Omental fat pad (tissue), 3 donors: ENCODE measurements at regions not wholly inside any gene's neighbourhood (a gene's known extent, or its start where the extent isn't known, plus 50 kb on each side); places are given as distances from the start of the nearest gene placed in this dataset.
"Not testable (repeated sequence)": the region's sequence is repeated elsewhere in the genome, so short reads cannot be mapped to it uniquely, and the experiment has no call there.

Experiments used
- ATAC-seq: fragments of 150-250 bp; one replicate; pipeline ENCODE4 v1.9.1; 2016; ENCODE audit warnings: mild to moderate bottlenecking, moderate library complexity; ENCODE audit not compliant: low FRiP score
- DNase-seq: peaks from one replicate; pipeline ENCODE4 v3.0.0-alpha.2; 2019; ENCODE audit warnings: low spot score
- CTCF ChIP-seq, 3 donors: fragments of 450-650 bp; IDR thresholded peaks; one replicate each; pipeline ENCODE4 v1.5.1; 2016 to 2017; ENCODE audit warnings: antibody characterized with exemption in 3 of 3, mild to moderate bottlenecking in 3 of 3, moderate library complexity in 2 of 3

GRCh38 chr5:164319161-164319560 is 813.7 kb downstream of the MAT2B start:
- DNase-seq (no peak), ATAC-seq (no peak)
- no peak for TF ChIP-seq CTCF (IDR thresholded peaks at IDR 0.05)

- TF ChIP-seq CTCF (IDR thresholded peaks at IDR 0.05) = no peak
- ATAC-seq (no peak), DNase-seq (no peak)
Observed at GRCh38 chr5:164324239-164324638, 818.8 kb downstream of the MAT2B start.

GRCh38 chr5:164326219-164326618 is 820.8 kb downstream of the MAT2B start:
- TF ChIP-seq CTCF (IDR thresholded peaks at IDR 0.05) = no peak
- no peak for ATAC-seq
- DNase-seq = no peak

- not testable (repeated sequence) for DNase-seq, ATAC-seq
Observed at GRCh38 chr5:164327166-164327565, 821.7 kb downstream of the MAT2B start.

- ATAC-seq (no peak), DNase-seq (no peak)
- no peak for TF ChIP-seq CTCF (IDR thresholded peaks at IDR 0.05)
Observed at GRCh38 chr5:164332349-164333196, 827.2 kb downstream of the MAT2B start.

- ATAC-seq (peak; percentile 84), DNase-seq (no peak)
- TF ChIP-seq CTCF (IDR thresholded peaks at IDR 0.05) = no peak
Observed at GRCh38 chr5:164335837-164336236, 830.4 kb downstream of the MAT2B start.

GRCh38 chr5:164336276-164336675 is 830.9 kb downstream of the MAT2B start:
- ATAC-seq = no peak
- no peak for TF ChIP-seq CTCF (IDR thresholded peaks at IDR 0.05)
- no peak for DNase-seq
